ENCODE measurements at regions not wholly inside any gene's neighbourhood (a gene's known extent, or its start where the extent isn't known, plus 50 kb on each side); places are given as distances from the start of the nearest gene placed in this dataset.
"Not testable (repeated sequence)": the region's sequence is repeated elsewhere in the genome, so short reads cannot be mapped to it uniquely, and the experiment has no call there.

DNA sequence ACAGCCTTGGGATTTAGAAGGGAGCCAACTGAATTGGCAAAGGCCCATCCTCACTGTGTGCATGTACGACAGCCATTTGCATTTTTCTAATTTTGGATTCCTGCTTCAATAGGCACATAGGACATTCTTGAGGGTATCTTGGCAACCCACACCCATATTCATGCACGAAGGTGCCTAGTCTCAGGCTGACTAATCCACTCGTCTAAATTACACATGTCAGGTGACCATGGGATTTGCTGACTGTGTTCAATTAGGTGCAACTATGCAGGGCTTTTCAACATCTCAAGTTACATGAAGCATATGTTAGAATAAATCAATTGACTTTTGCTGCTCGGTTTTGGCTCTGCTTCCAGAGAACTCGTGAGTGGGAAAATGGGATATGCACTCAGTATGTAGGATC is 249.7 kb downstream of the SP3 start:
- no peak for ATAC-seq (ENCODE audit: low read depth)
- Histone ChIP-seq H3K9me3 (ENCODE audit: severe bottlenecking) (no peaks in the 10 kb centered on the region), H3K27me3 (ENCODE audit: insufficient read depth, poor library complexity, severe bottlenecking) (no peaks in the 10 kb centered on the region), H3K4me3 (ENCODE audit: severe bottlenecking) (no peak overlapping the region), H3K27ac (ENCODE audit: poor library complexity, severe bottlenecking) (no peak overlapping the region), H3K36me3 (ENCODE audit: low read depth) (no peaks in the 10 kb centered on the region), H3K4me1 (ENCODE audit: insufficient read depth, poor library complexity, severe bottlenecking) (peaks cover 4% of the 10 kb centered on the region)
- TF ChIP-seq, protein P1, sequence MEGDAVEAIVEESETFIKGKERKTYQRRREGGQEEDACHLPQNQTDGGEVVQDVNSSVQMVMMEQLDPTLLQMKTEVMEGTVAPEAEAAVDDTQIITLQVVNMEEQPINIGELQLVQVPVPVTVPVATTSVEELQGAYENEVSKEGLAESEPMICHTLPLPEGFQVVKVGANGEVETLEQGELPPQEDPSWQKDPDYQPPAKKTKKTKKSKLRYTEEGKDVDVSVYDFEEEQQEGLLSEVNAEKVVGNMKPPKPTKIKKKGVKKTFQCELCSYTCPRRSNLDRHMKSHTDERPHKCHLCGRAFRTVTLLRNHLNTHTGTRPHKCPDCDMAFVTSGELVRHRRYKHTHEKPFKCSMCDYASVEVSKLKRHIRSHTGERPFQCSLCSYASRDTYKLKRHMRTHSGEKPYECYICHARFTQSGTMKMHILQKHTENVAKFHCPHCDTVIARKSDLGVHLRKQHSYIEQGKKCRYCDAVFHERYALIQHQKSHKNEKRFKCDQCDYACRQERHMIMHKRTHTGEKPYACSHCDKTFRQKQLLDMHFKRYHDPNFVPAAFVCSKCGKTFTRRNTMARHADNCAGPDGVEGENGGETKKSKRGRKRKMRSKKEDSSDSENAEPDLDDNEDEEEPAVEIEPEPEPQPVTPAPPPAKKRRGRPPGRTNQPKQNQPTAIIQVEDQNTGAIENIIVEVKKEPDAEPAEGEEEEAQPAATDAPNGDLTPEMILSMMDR (IDR thresholded peaks at IDR 0.05; ENCODE audit: poor library complexity, severe bottlenecking) = no peak
- no peak for DNase-seq (ENCODE audit: low spot score)

DNA sequence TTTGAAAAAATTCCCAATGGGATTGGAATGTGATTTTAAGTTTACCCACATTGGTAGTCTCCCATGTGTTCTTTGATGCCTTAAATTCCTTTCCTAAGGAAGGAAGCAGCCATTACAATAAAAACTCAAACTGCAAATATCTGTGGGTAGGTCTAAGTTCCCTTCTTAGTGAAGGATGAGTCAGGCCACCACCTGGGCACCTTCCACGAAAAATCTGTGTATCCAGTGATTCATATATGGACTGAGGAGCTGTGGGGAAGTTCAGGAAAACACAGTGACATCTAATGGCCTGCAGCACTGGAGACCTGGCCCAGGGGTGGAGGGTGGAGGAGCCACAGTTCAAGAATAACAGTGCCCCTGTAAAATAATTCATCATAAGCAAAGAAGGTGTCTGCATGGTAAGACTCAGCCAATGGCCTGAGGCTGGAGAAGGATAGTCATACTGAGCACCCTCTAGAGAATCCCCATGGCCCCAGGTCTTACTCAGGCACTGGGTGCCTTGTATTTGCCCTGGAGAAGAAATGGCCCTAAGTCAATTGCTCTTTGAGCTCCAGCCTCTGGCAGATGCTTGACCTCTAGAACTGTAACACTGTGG is 248.6 kb downstream of the SP3 start:
- Histone ChIP-seq H3K4me1 (ENCODE audit: insufficient read depth, poor library complexity, severe bottlenecking) (peaks cover 4% of the 10 kb centered on the region), H3K4me3 (ENCODE audit: severe bottlenecking) (no peak overlapping the region), H3K27ac (ENCODE audit: poor library complexity, severe bottlenecking) (no peak overlapping the region), H3K27me3 (ENCODE audit: insufficient read depth, poor library complexity, severe bottlenecking) (no peaks in the 10 kb centered on the region), H3K9me3 (ENCODE audit: severe bottlenecking) (no peaks in the 10 kb centered on the region), H3K36me3 (ENCODE audit: low read depth) (no peaks in the 10 kb centered on the region)
- TF ChIP-seq, protein P1 (IDR thresholded peaks at IDR 0.05; ENCODE audit: poor library complexity, severe bottlenecking) = no peak
- ATAC-seq (ENCODE audit: low read depth) (peak; percentile 85), DNase-seq (ENCODE audit: low spot score) (no peak)

DNA sequence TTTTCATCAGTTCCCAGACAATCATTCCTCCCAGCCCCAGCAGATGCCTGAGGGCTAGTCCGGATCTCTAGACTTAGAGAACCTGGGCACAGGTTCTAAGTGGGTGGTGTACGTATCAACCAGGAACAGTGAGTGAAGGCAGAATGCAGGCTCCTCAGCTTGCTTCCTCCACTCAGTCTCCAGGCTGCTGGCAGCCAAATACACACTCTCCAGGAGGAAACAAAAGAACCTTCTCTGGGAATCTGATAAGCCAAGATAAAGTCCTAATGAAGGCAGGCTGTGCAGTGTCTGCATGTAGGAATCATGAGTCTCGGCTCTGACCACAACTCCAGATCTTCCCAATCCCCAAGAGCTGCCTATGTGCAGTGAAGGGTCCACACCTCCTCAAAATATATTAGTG is 245.7 kb downstream of the SP3 start:
- ATAC-seq (ENCODE audit: low read depth) = no peak
- H3K27me3 ChIP-seq (ENCODE audit: insufficient read depth, poor library complexity, severe bottlenecking) = no peaks in the 10 kb centered on the region
- TF ChIP-seq, protein P1 (IDR thresholded peaks at IDR 0.05; ENCODE audit: poor library complexity, severe bottlenecking) = no peak
- H3K4me3 ChIP-seq (ENCODE audit: severe bottlenecking) = no peak overlapping the region
- no peak overlapping the region for H3K27ac ChIP-seq (ENCODE audit: poor library complexity, severe bottlenecking)
- H3K9me3 ChIP-seq (ENCODE audit: severe bottlenecking) = no peaks in the 10 kb centered on the region
- peaks cover 4% of the 10 kb centered on the region for H3K4me1 ChIP-seq (ENCODE audit: insufficient read depth, poor library complexity, severe bottlenecking)
- no peaks in the 10 kb centered on the region for H3K36me3 ChIP-seq (ENCODE audit: low read depth)
- DNase-seq (ENCODE audit: low spot score) = no peak

DNA sequence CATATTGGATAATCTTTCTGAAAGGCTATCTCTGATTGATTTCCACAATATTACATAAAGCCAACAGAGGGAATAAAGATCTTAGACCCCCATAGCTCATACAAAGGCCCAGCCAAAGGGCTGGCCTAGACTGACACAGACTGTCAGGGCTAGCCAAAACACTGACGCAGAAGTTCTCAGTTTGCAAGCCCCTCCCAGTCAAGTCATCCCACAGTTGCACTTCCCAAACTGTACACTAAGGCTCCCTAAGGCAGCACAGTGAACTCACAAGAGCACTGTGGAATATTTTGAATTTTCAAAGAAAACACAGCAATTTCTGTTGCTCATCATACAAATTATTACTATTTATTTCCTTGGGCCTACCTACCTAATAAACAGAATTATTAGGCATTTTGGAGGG is 244.9 kb downstream of the SP3 start:
- Histone ChIP-seq H3K4me1 (ENCODE audit: insufficient read depth, poor library complexity, severe bottlenecking) (peaks cover 4% of the 10 kb centered on the region), H3K27me3 (ENCODE audit: insufficient read depth, poor library complexity, severe bottlenecking) (no peaks in the 10 kb centered on the region), H3K4me3 (ENCODE audit: severe bottlenecking) (no peak overlapping the region), H3K9me3 (ENCODE audit: severe bottlenecking) (no peaks in the 10 kb centered on the region), H3K36me3 (ENCODE audit: low read depth) (no peaks in the 10 kb centered on the region), H3K27ac (ENCODE audit: poor library complexity, severe bottlenecking) (no peak overlapping the region)
- ATAC-seq (ENCODE audit: low read depth) = no peak
- TF ChIP-seq, protein P1 (IDR thresholded peaks at IDR 0.05; ENCODE audit: poor library complexity, severe bottlenecking) = no peak
- no peak for DNase-seq (ENCODE audit: low spot score)

DNA sequence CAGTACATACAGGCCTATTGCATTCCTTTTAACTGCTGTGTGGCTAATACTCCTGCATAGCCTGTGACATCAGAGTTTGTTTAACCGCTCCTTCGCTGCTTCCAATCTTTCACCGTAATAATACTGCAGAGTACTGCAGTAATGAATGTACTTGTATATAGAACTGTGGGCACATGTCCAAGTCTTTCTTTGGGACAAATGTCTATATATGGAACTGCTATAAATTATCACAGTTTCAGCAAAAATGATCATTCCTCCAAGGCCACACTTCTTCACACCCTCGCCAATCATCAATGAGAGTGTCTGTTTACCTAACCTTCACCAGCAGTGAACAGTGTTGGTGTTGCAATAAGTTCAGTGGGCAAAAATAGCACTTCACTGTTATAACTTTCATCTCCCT is 230.4 kb downstream of the SP3 start:
- no peak overlapping the region for H3K4me3 ChIP-seq (ENCODE audit: severe bottlenecking)
- no peaks in the 10 kb centered on the region for H3K4me1 ChIP-seq (ENCODE audit: insufficient read depth, poor library complexity, severe bottlenecking)
- no peaks in the 10 kb centered on the region for H3K36me3 ChIP-seq (ENCODE audit: low read depth)
- ATAC-seq (ENCODE audit: low read depth) (no peak), DNase-seq (ENCODE audit: low spot score) (no peak)
- H3K27me3 ChIP-seq (ENCODE audit: insufficient read depth, poor library complexity, severe bottlenecking) = no peaks in the 10 kb centered on the region
- H3K9me3 ChIP-seq (ENCODE audit: severe bottlenecking) = no peaks in the 10 kb centered on the region
- H3K27ac ChIP-seq (ENCODE audit: poor library complexity, severe bottlenecking) = no peak overlapping the region
- TF ChIP-seq, protein P1 (IDR thresholded peaks at IDR 0.05; ENCODE audit: poor library complexity, severe bottlenecking) = no peak

DNA sequence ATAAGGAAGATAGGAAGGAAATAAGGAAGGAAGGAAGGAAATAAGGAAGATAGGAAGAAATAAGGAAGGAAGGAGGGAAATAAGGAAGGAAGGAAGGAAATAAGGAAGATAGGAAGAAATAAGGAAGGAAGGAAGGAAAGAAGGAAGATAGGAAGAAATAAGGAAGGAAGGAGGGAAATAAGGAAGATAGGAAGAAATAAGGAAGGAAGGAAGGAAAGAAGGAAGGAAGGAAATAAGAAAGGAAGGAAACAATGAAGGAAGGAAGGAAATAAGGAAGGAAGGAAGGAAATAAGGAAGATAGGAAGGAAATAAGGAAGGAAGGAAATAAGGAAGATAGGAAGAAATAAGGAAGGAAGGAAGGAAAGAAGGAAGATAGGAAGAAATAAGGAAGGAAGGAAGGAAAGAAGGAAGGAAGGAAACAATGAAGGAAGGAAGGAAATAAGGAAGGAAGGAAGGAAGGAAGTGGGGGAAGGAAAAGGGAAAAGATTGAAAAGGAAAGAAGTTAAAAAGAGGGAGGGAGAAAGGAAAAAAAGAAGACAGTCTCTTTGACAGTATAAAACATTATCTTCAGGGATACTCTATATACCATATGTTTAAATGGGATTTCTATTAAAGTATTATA is 227.1 kb downstream of the SP3 start:
- H3K27ac ChIP-seq (ENCODE audit: poor library complexity, severe bottlenecking); H3K27me3 ChIP-seq (ENCODE audit: insufficient read depth, poor library complexity, severe bottlenecking); ATAC-seq (ENCODE audit: low read depth); H3K9me3 ChIP-seq (ENCODE audit: severe bottlenecking); DNase-seq (ENCODE audit: low spot score); H3K36me3 ChIP-seq (ENCODE audit: low read depth); H3K4me3 ChIP-seq (ENCODE audit: severe bottlenecking); H3K4me1 ChIP-seq (ENCODE audit: insufficient read depth, poor library complexity, severe bottlenecking): not testable (repeated sequence)
